Smooth muscle cell (in vitro differentiated cells): ENCODE measurements at regions not wholly inside any gene's neighbourhood (a gene's known extent, or its start where the extent isn't known, plus 50 kb on each side); places are given as distances from the start of the nearest gene placed in this dataset.
A peak's percentile ranks its signal among the peaks of the same experiment; 100 is the strongest.

Experiments
- DNase-seq: peaks from one replicate; lab custom pipeline; 2025; ENCODE audit not compliant: unreplicated experiment; lab: John Stamatoyannopoulos, UW
- H2AFZ ChIP-seq: fragments of 200-600 bp; sonication (generic); 2 replicates; pipeline ENCODE4 v1.6.0; 2016; ENCODE audit warnings: antibody characterized with exemption, low read depth, mild to moderate bottlenecking
- H3F3A ChIP-seq: fragments of 200-600 bp; sonication (generic); 2 replicates; pipeline ENCODE4 v1.6.0; 2017; ENCODE audit warnings: antibody characterized with exemption, low read depth
- H3K27ac ChIP-seq: fragments of 200-600 bp; sonication (generic); 2 replicates; pipeline ENCODE4 v1.5.1; 2016; ENCODE audit warnings: low read depth, mild to moderate bottlenecking
- H3K27me3 ChIP-seq: fragments of 200-600 bp; sonication (generic); 2 replicates; pipeline ENCODE4 v1.6.1; 2016; ENCODE audit warnings: low read depth, mild to moderate bottlenecking
- H3K36me3 ChIP-seq: fragments of 200-600 bp; sonication (generic); 2 replicates; pipeline ENCODE4 v1.5.1; 2016; ENCODE audit warnings: low read depth
- H3K4me1 ChIP-seq: fragments of 200-600 bp; sonication (generic); 2 replicates; pipeline ENCODE4 v1.5.1; 2016; ENCODE audit warnings: low read depth
- H3K4me2 ChIP-seq: fragments of 200-600 bp; sonication (generic); 2 replicates; pipeline ENCODE4 v1.6.0; 2016; ENCODE audit warnings: mild to moderate bottlenecking
- H3K4me3 ChIP-seq: fragments of 200-600 bp; sonication (generic); 2 replicates; pipeline ENCODE4 v1.5.1; 2016; ENCODE audit warnings: mild to moderate bottlenecking
- H3K79me2 ChIP-seq: fragments of 200-600 bp; sonication (generic); 2 replicates; pipeline ENCODE4 v1.6.0; 2016; ENCODE audit warnings: low read depth, mild to moderate bottlenecking
- H3K9ac ChIP-seq: fragments of 200-600 bp; sonication (generic); 2 replicates; pipeline ENCODE4 v1.6.0; 2016; ENCODE audit warnings: low read depth
- H3K9me3 ChIP-seq: fragments of 200-600 bp; sonication (generic); replicated peaks from 2 replicates; pipeline ENCODE4 v1.5.1; 2016; ENCODE audit warnings: low read depth
- H4K20me1 ChIP-seq: fragments of 200-600 bp; sonication (generic); 2 replicates; pipeline ENCODE4 v1.6.0; 2016; ENCODE audit warnings: low read depth
- CTCF ChIP-seq: fragments of 200-600 bp; sonication (generic); IDR thresholded peaks from 2 replicates; pipeline ENCODE4 v1.5.1; 2017; ENCODE audit warnings: borderline replicate concordance, mild to moderate bottlenecking, antibody characterized with exemption; ENCODE audit not compliant: insufficient read depth, poor library complexity, severe bottlenecking
- WGBS: methylation state at CpG from one replicate; pipeline ENCODE4 v1.1.7; 2016; ENCODE audit warnings: low lambda C conversion rate; 5-methylcytosine and 5-hydroxymethylcytosine counted together

GRCh38 chr14:34213332-34213731, 248.7 kb downstream of the SPTSSA start:
- Histone ChIP-seq H3K4me3 (no peak overlapping the region), H3K79me2 (no peaks in the 10 kb centered on the region), H3K9ac (no peak overlapping the region), H3K4me1 (peaks cover 5% of the 10 kb centered on the region), H4K20me1 (no peaks in the 10 kb centered on the region), H3K27ac (peak overlapping the region; percentile 87), H3K4me2 (no peak overlapping the region), H2AFZ (no peak overlapping the region), H3F3A (peaks cover 9% of the 10 kb centered on the region), H3K27me3 (no peaks in the 10 kb centered on the region), H3K36me3 (no peaks in the 10 kb centered on the region), H3K9me3 (no peaks in the 10 kb centered on the region)
- no peak for DNase-seq
- 80% methylated on average over 10 of the region's 10 CpGs for WGBS
- TF ChIP-seq CTCF = no peak

- no peaks in the 10 kb centered on the region for H3K79me2 ChIP-seq
- WGBS = 73% methylated on average over 7 of the region's 7 CpGs
- peak overlapping the region; percentile 53 for H3K4me2 ChIP-seq
Observed at GRCh38 chr14:34212172-34212929, 249.7 kb downstream of the SPTSSA start.

GRCh38 chr14:34211732-34212131, 250.3 kb downstream of the SPTSSA start:
- Histone ChIP-seq H3K4me1 (peaks cover 5% of the 10 kb centered on the region), H3K27me3 (no peaks in the 10 kb centered on the region), H3K27ac (peak overlapping the region; percentile 87), H4K20me1 (no peaks in the 10 kb centered on the region), H3K36me3 (no peaks in the 10 kb centered on the region), H3K4me2 (peak overlapping the region; percentile 53), H3F3A (peaks cover 9% of the 10 kb centered on the region), H3K4me3 (no peak overlapping the region), H3K9ac (peak overlapping the region; percentile 55), H3K79me2 (no peaks in the 10 kb centered on the region), H3K9me3 (no peaks in the 10 kb centered on the region), H2AFZ (no peak overlapping the region)
- no peak for DNase-seq
- no peak for TF ChIP-seq CTCF
- WGBS = 50% methylated on average over 3 of the region's 3 CpGs

More at GRCh38 chr14:34212172-34212929, 249.7 kb downstream of the SPTSSA start:
- DNase-seq = no peak
- Histone ChIP-seq H3K27ac (peak overlapping the region; percentile 87), H4K20me1 (no peaks in the 10 kb centered on the region), H2AFZ (peak overlapping the region; percentile 30), H3K27me3 (no peaks in the 10 kb centered on the region), H3F3A (peaks cover 9% of the 10 kb centered on the region), H3K4me1 (peaks cover 5% of the 10 kb centered on the region), H3K4me3 (no peak overlapping the region), H3K9ac (peak overlapping the region; percentile 55), H3K36me3 (no peaks in the 10 kb centered on the region), H3K9me3 (no peaks in the 10 kb centered on the region)
- no peak for TF ChIP-seq CTCF

GRCh38 chr14:34208532-34208931, 253.5 kb downstream of the SPTSSA start:
- Histone ChIP-seq H2AFZ (no peak overlapping the region), H3K36me3 (no peaks in the 10 kb centered on the region), H3K4me2 (no peak overlapping the region), H4K20me1 (no peaks in the 10 kb centered on the region), H3K9ac (no peak overlapping the region), H3K4me3 (no peak overlapping the region), H3K27me3 (no peaks in the 10 kb centered on the region), H3K4me1 (peaks cover 5% of the 10 kb centered on the region), H3K79me2 (no peaks in the 10 kb centered on the region), H3F3A (peaks cover 9% of the 10 kb centered on the region), H3K9me3 (no peaks in the 10 kb centered on the region), H3K27ac (no peak overlapping the region)
- DNase-seq = no peak
- WGBS = 47% methylated on average over 3 of the region's 3 CpGs
- TF ChIP-seq CTCF = no peak
